Cardiac fibroblast (primary cell): ENCODE measurements at regions not wholly inside any gene's neighbourhood (a gene's known extent, or its start where the extent isn't known, plus 50 kb on each side); places are given as distances from the start of the nearest gene placed in this dataset.

Experiments used
- DNase-seq, 2 donors: peaks; one replicate each; pipeline versions ENCODE4 v3.0.0 to v3.0.0-alpha.2; 2010; ENCODE audit warnings: low read depth in 2 of 2
- H3K4me3 ChIP-seq, 2 donors: replicated peaks in 1 of 2; 1 replicate in 1 of 2; 2 replicates in 1 of 2; pipeline ENCODE4 v1.5.1; 2011; ENCODE audit warnings: low read depth in 2 of 2, low read length in 2 of 2, mild to moderate bottlenecking in 2 of 2, moderate library complexity in 1 of 2
- TF ChIP-seq, protein P1 (sequence below): IDR thresholded peaks from one replicate; pipeline ENCODE4 v1.5.1; 2011; ENCODE audit warnings: low read depth, mild to moderate bottlenecking, low read length, inconsistent platforms

DNA sequence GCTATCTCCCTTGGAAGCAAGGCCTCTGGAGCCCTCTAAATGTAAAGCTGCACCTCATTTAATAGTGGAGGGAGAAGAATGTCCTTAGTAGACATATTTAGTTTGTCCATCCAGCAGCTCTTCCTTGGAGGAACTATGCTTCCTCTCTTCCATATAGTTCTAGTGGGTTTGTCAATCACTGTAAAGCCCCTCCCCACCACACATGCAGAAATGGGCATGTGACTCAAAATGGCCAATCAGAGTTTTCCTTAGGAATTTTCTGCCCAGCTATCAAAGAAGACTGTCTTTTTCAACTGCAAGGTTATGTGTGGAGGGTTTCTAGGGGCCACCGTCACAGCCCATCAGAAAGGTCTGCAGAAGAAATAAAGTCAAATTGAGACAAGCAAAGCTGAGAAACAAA is 175.5 kb downstream of the MIS18A start:
- no peak overlapping the region for H3K4me3 ChIP-seq
- TF ChIP-seq, protein P1, sequence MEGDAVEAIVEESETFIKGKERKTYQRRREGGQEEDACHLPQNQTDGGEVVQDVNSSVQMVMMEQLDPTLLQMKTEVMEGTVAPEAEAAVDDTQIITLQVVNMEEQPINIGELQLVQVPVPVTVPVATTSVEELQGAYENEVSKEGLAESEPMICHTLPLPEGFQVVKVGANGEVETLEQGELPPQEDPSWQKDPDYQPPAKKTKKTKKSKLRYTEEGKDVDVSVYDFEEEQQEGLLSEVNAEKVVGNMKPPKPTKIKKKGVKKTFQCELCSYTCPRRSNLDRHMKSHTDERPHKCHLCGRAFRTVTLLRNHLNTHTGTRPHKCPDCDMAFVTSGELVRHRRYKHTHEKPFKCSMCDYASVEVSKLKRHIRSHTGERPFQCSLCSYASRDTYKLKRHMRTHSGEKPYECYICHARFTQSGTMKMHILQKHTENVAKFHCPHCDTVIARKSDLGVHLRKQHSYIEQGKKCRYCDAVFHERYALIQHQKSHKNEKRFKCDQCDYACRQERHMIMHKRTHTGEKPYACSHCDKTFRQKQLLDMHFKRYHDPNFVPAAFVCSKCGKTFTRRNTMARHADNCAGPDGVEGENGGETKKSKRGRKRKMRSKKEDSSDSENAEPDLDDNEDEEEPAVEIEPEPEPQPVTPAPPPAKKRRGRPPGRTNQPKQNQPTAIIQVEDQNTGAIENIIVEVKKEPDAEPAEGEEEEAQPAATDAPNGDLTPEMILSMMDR: no peak
- DNase-seq: no peak

DNA sequence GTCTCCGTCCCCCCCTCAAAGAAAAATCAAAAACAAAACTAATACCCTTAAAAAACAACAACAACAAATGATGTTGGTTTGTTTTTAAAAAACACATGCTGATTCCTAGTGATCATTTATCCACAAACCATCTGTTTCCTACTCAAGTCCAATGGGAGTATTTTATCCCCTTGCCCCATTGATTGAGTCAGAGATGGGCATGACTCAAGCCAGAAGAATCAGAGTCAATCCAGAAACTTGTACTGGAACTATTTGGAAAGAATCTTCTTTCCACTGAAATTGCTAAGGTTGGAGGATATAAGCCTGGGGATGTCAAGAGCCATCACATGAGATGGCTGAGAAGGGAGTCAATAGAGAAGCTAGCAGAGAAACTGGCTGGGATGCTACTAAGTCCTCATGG is 176.4 kb downstream of the MIS18A start:
- DNase-seq: no peak
- TF ChIP-seq, protein P1: no peak
- H3K4me3 ChIP-seq: no peak overlapping the region

DNA sequence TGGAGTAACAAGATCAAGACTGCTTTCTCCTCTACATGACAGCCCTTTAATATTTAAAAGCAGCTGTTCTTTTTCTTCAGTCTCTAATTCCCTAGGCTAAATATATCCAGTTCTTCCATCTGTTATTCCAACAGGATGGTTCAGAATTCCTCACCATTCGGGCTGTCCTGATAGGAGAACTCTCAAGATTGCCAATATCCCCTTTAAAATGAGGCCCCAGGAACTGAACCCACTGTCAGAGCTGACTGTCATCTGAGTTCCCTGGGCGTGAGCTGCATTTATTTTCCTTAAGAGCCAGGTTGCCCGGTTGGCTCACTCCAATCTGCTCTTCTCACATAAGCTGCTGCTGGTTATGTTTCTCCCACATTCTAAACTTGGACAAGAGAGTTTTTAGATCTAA is 177.6 kb downstream of the MIS18A start:
- TF ChIP-seq, protein P1: no peak
- no peak overlapping the region for H3K4me3 ChIP-seq
- DNase-seq: no peak

- TF ChIP-seq, protein P1: no peak
- H3K4me3 ChIP-seq: no peak overlapping the region
- no peak for DNase-seq
Measured at GRCh38 chr21:32100423-32100822, 178.4 kb downstream of the MIS18A start.

- H3K4me3 ChIP-seq: no peak overlapping the region
- no peak for DNase-seq
- TF ChIP-seq, protein P1: no peak
Measured at GRCh38 chr21:32099812-32100416, 178.9 kb downstream of the MIS18A start.

DNA sequence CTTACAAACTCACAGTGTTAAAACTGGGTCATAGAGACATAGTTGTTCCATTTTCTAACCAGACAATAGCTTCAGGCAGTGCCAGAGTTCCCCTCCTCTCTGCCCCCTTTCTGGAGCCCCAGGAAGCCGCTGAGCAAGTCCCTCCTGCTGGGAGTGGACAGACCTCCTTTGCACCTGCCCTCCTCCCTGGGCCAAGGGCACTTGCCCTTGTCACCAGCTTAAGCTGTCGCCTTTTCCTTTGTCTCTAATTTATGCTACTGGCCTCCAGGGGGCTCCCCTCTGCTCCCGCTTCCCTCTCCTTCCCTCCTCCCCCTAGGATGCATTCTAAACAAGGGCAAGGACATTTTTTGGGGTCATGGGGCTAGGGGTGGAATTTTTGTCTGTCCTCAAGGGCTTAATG is 182.4 kb downstream of the MIS18A start:
- TF ChIP-seq, protein P1: no peak
- H3K4me3 ChIP-seq: no peak overlapping the region
- DNase-seq: peak in 1 of 2 donors; percentile 7

- TF ChIP-seq, protein P1: no peak
- peak in 1 of 2 donors; percentile 25 for DNase-seq
- H3K4me3 ChIP-seq: no peak overlapping the region
Measured at GRCh38 chr21:32094804-32095203, 184.0 kb downstream of the MIS18A start.
